Lower leg skin (tissue), 3 donors: ENCODE measurements at regions not wholly inside any gene's neighbourhood (a gene's known extent, or its start where the extent isn't known, plus 50 kb on each side); places are given as distances from the start of the nearest gene placed in this dataset.

Experiments used
- CTCF ChIP-seq, 3 donors: fragments of 450-650 bp; IDR thresholded peaks; one replicate each; pipeline ENCODE4 v1.5.1; 2016; ENCODE audit warnings: antibody characterized with exemption in 3 of 3, mild to moderate bottlenecking in 3 of 3, moderate library complexity in 2 of 3
- POLR2A ChIP-seq, 2 donors: fragments of 450-650 bp; IDR thresholded peaks; one replicate each; pipeline ENCODE4 v1.6.1; 2016 to 2017; ENCODE audit warnings: antibody characterized with exemption in 2 of 2, mild to moderate bottlenecking in 1 of 2, moderate library complexity in 1 of 2

GRCh38 chr18:2381539-2381938, 189.8 kb downstream of the METTL4 start:
- TF ChIP-seq CTCF (IDR thresholded peaks at IDR 0.05): no peak
- no peak for TF ChIP-seq POLR2A (IDR thresholded peaks at IDR 0.05)
